HepG2 (cell line): ENCODE measurements at regions not wholly inside any gene's neighbourhood (a gene's known extent, or its start where the extent isn't known, plus 50 kb on each side); places are given as distances from the start of the nearest gene placed in this dataset.

Experiments
- ATAC-seq: fragments of 200-7000 bp; cut with Tn5 transposase; 3 replicates; pipeline ENCODE4 v1.9.1; 2020; ENCODE audit warnings: mild to moderate bottlenecking, moderate library complexity
- BruUV-seq: library from RNA; stranded (reverse); fragments of 400-500 nt; replicated peaks from 2 replicates; lab custom pipeline; 2021; lab: Mats Ljungman, UMichigan
- CTCF ChIA-PET: fragments of 300-600 bp; formaldehyde crosslinking; extraction: SDS; loops from one replicate; lab custom pipeline; 2021; ENCODE audit warnings: low total read pairs, inconsistent platforms, low intra/inter-chr PET ratio; lab: Yijun Ruan, JAX
- POLR2A ChIA-PET: fragments of 350-600 bp; sonication (Branson Sonifier 250); formaldehyde crosslinking; loops from one replicate; lab custom pipeline; 2020; ENCODE audit warnings: antibody characterized with exemption, inconsistent platforms; lab: Yijun Ruan, JAX
- DNase-seq: peaks from one replicate; pipeline ENCODE4 v3.0.0-alpha.2; 2015; ENCODE audit warnings: low spot score
- FAIRE-seq: peaks from 3 replicates; lab custom pipeline; 2011; peaks lifted over from hg19 to GRCh38; lab: Jason Lieb, UNC
- H2AFZ ChIP-seq: one replicate; pipeline ENCODE4 v1.6.1; 2011; ENCODE audit warnings: low read length, inconsistent platforms
- H3K27ac ChIP-seq: fragments of 300-600 bp; 3 replicates; pipeline ENCODE4 v1.8.0; 2011; ENCODE audit warnings: mixed run types, mild to moderate bottlenecking, mixed read lengths, low read length, inconsistent platforms; ENCODE audit not compliant: insufficient read depth; ENCODE audit errors: extremely low read length
- H3K27me3 ChIP-seq, 2 experiments: fragments of 200-600 bp in 1 of 2; 2 replicates in 1 of 2; 3 replicates in 1 of 2; pipeline versions ENCODE4 v1.6.0 to v1.8.0; 2011; ENCODE audit warnings: low read length in 2 of 2, mild to moderate bottlenecking in 2 of 2, moderate library complexity in 2 of 2, inconsistent platforms in 1 of 2; ENCODE audit not compliant: insufficient read depth in 2 of 2, control insufficient read depth in 1 of 2
- H3K36me3 ChIP-seq, 2 experiments: fragments of 200-600 bp in 1 of 2; replicated peaks in 1 of 2; 2 replicates in 1 of 2; 3 replicates in 1 of 2; pipeline versions ENCODE4 v1.5.1 to v1.8.0; 2011; ENCODE audit warnings: low read length in 2 of 2, inconsistent platforms in 1 of 2; ENCODE audit not compliant: insufficient read depth in 2 of 2, control insufficient read depth in 1 of 2
- H3K4me1 ChIP-seq: 2 replicates; pipeline ENCODE4 v1.5.1; 2012; ENCODE audit warnings: low read length, inconsistent platforms; ENCODE audit not compliant: insufficient read depth
- H3K4me2 ChIP-seq: 2 replicates; pipeline ENCODE4 v1.6.0; 2011; ENCODE audit warnings: low read depth, low read length, inconsistent platforms
- H3K4me3 ChIP-seq, 3 experiments: fragments of 200-600 bp in 1 of 3; sonication (generic), shearing (Covaris generic) in 1 of 3; replicated peaks in 1 of 3; 2 replicates each; pipeline ENCODE4 v1.5.1; 2011 to 2016; ENCODE audit warnings: low read length in 3 of 3, inconsistent platforms in 2 of 3, low read depth in 2 of 3, mild to moderate bottlenecking in 2 of 3, control low read depth in 1 of 3, mixed read lengths in 1 of 3; ENCODE audit not compliant: insufficient read depth in 1 of 3
- H3K79me2 ChIP-seq: one replicate; pipeline ENCODE4 v1.6.1; 2011; ENCODE audit warnings: low read length, inconsistent platforms; ENCODE audit not compliant: insufficient read depth
- H3K9ac ChIP-seq: 2 replicates; pipeline ENCODE4 v1.6.0; 2011; ENCODE audit warnings: mild to moderate bottlenecking, low read depth, low read length, inconsistent platforms; ENCODE audit not compliant: insufficient read depth
- H3K9me3 ChIP-seq: 2 replicates; pipeline ENCODE4 v1.5.1; 2012; ENCODE audit warnings: mild to moderate bottlenecking, low read length
- H4K20me1 ChIP-seq: 2 replicates; pipeline ENCODE4 v1.6.0; 2011; ENCODE audit warnings: inconsistent platforms, mild to moderate bottlenecking, low read length, moderate library complexity; ENCODE audit not compliant: insufficient read depth
- ETV5 ChIP-seq: IDR thresholded peaks from 2 replicates; pipeline ENCODE4 v1.6.1; 2018; ENCODE audit warnings: missing biosample characterization, missing genetic modification reagents, inconsistent platforms, borderline replicate concordance
- GABPA ChIP-seq, 2 experiments: IDR thresholded peaks; 2 replicates each; pipeline ENCODE4 v1.6.1; 2011 to 2016; ENCODE audit warnings: low read depth in 2 of 2, low read length in 1 of 2, missing biosample characterization in 1 of 2, missing genetic modification characterization in 1 of 2
- SIN3A ChIP-seq: IDR thresholded peaks from 2 replicates; pipeline ENCODE4 v1.6.1; 2011; ENCODE audit warnings: low read depth, mild to moderate bottlenecking, control low read depth, low read length, borderline replicate concordance
- SSRP1 ChIP-seq: IDR thresholded peaks from 2 replicates; pipeline ENCODE4 v1.6.1; 2016; ENCODE audit warnings: control low read depth
- TCF7L2 ChIP-seq: IDR thresholded peaks from 2 replicates; pipeline ENCODE4 v1.6.1; 2011; ENCODE audit warnings: mild to moderate bottlenecking, low read depth, low read length, moderate library complexity
- TEAD2 ChIP-seq: sonication (generic); formaldehyde crosslinking; IDR thresholded peaks from 2 replicates; pipeline ENCODE4 v1.9.0; 2021; ENCODE audit warnings: missing genetic modification reagents
- TEAD3 ChIP-seq: optimal IDR thresholded peaks from 2 replicates; pipeline ENCODE3; 2016; ENCODE audit warnings: borderline replicate concordance
- WIZ ChIP-seq: sonication (generic); formaldehyde crosslinking; IDR thresholded peaks from 2 replicates; pipeline ENCODE4 v1.5.1; 2020; ENCODE audit warnings: mild to moderate bottlenecking, missing genetic modification reagents
- ZBTB42 ChIP-seq: sonication (generic); formaldehyde crosslinking; IDR thresholded peaks from 2 replicates; pipeline ENCODE4 v1.5.0; 2020; ENCODE audit warnings: mild to moderate bottlenecking, missing genetic modification reagents
- ZBTB7B ChIP-seq: sonication (generic); formaldehyde crosslinking; IDR thresholded peaks from 2 replicates; pipeline ENCODE4 v1.4.0; 2020; ENCODE audit warnings: missing genetic modification reagents
- ZMAT3 ChIP-seq: sonication (generic); formaldehyde crosslinking; conservative IDR thresholded peaks from 2 replicates; pipeline ENCODE4 v1.7.0; 2021; ENCODE audit warnings: missing genetic modification reagents
- ZNF607 ChIP-seq: sonication (generic); formaldehyde crosslinking; IDR thresholded peaks from 2 replicates; pipeline ENCODE4 v1.5.1; 2020; ENCODE audit warnings: missing genetic modification reagents, mild to moderate bottlenecking, borderline replicate concordance
- WGBS: methylation state at CpG from one replicate; pipeline ENCODE4 v1.1.6; 2017; ENCODE audit warnings: low lambda C conversion rate; 5-methylcytosine and 5-hydroxymethylcytosine counted together
- in situ Hi-C: cut with HindIII; loops from 2 replicates; pipeline ENCODE4 v1.10.0; 2017; ENCODE audit warnings: low pct_unique_long_range_greater_than_20kb; ENCODE audit not compliant: extremely low pct_ligation_motif_present
- intact Hi-C: fragments of 100-400 bp; cut with micrococcal nuclease; formaldehyde crosslinking; loops from one replicate; pipeline ENCODE4 v1.10.0; 2022; ENCODE audit not compliant: unreplicated experiment
- TF ChIP-seq, protein P1 (sequence below): sonication (generic); formaldehyde crosslinking; IDR thresholded peaks from 2 replicates; pipeline ENCODE4 v1.4.0; 2020; ENCODE audit warnings: mild to moderate bottlenecking, missing genetic modification reagents, borderline replicate concordance
- TF ChIP-seq, protein P2 (sequence below): sonication (generic); formaldehyde crosslinking; IDR thresholded peaks from 2 replicates; pipeline ENCODE4 v1.4.0; 2020; ENCODE audit warnings: mild to moderate bottlenecking, low read depth, missing genetic modification reagents
- TF ChIP-seq, protein P3 (sequence below): sonication (generic); formaldehyde crosslinking; IDR thresholded peaks from 2 replicates; pipeline ENCODE4 v1.4.0; 2020; ENCODE audit warnings: missing genetic modification reagents, mild to moderate bottlenecking, borderline replicate concordance
- TF ChIP-seq, protein P4 (sequence below): sonication (generic); formaldehyde crosslinking; IDR thresholded peaks from 2 replicates; pipeline ENCODE4 v1.5.0; 2020; ENCODE audit warnings: mild to moderate bottlenecking, missing genetic modification reagents
- TF ChIP-seq, protein P5 (sequence below): IDR thresholded peaks from 2 replicates; pipeline ENCODE4 v1.6.1; 2016; ENCODE audit warnings: missing compliant biosample characterization, missing genetic modification reagents, borderline replicate concordance

DNA sequence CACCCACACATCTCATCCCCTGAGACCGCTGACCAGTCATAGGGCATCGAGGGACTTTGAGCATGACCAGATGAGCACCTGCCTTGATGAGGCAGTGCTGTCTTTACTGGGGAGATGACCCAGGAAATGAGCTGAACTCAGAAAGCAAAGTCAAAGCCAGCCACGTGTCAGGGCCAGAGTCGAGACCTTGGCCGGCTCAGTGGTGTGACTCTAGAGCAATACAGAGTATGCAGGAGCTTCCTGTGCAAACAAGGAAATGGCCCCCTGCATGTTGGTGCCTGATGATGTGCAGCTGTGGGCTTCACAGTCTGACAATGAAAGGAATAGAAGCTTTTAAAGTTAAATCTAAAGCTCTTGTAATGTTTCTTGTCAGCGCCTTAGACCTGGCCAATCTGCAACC is 332.9 kb downstream of the PCNX1 start:
- 41% methylated on average over 6 of the region's 6 CpGs for WGBS
- ChIA-PET CTCF (no interaction called here), POLR2A (no interaction called here)
- Histone ChIP-seq H3K9ac (no peak overlapping the region), H3K36me3 (no peaks in the 10 kb centered on the region), H3K4me3 (no peak overlapping the region), H4K20me1 (no peaks in the 10 kb centered on the region), H3K9me3 (no peaks in the 10 kb centered on the region), H3K27ac (no peak overlapping the region), H3K4me2 (peak overlapping the region; percentile 24; the same call in 1 of the 2 replicates), H3K27me3 (peaks cover 0 to 4% of the 10 kb centered on the region in 2 experiments; a peak in 1 of 5 replicates), H2AFZ (no peak overlapping the region), H3K4me1 (peaks cover 12% of the 10 kb centered on the region), H3K79me2 (no peaks in the 10 kb centered on the region)
- no TSS peak for BruUV-seq
- intact Hi-C loops (no loop called here), in situ Hi-C loops (no loop called here)
- ATAC-seq (peak; percentile 73), DNase-seq (peak; percentile 11), FAIRE-seq (no peak)
- TF ChIP-seq SIN3A (no peak), GABPA (IDR thresholded peaks at IDR 0.05; ENCODE audit: low read depth, low read length) (no peak), GABPA (CRISPR knock-in tag; IDR thresholded peaks at IDR 0.05; ENCODE audit: low read depth) (peak; percentile 59), ETV5 (CRISPR knock-in tag) (peak; percentile 33; the same call in 1 of the 2 replicates), TEAD3 (peak; percentile 29), ZBTB42 (CRISPR knock-in tag) (no peak), TEAD2 (CRISPR knock-in tag) (no peak), SSRP1 (CRISPR knock-in tag) (no peak), TCF7L2 (no peak), ZBTB7B (CRISPR knock-in tag) (no peak), ZNF607 (CRISPR knock-in tag) (peak; percentile 64; the same call in 1 of the 2 replicates), WIZ (CRISPR knock-in tag) (no peak), ZMAT3 (no peak)
- TF ChIP-seq, protein P1, sequence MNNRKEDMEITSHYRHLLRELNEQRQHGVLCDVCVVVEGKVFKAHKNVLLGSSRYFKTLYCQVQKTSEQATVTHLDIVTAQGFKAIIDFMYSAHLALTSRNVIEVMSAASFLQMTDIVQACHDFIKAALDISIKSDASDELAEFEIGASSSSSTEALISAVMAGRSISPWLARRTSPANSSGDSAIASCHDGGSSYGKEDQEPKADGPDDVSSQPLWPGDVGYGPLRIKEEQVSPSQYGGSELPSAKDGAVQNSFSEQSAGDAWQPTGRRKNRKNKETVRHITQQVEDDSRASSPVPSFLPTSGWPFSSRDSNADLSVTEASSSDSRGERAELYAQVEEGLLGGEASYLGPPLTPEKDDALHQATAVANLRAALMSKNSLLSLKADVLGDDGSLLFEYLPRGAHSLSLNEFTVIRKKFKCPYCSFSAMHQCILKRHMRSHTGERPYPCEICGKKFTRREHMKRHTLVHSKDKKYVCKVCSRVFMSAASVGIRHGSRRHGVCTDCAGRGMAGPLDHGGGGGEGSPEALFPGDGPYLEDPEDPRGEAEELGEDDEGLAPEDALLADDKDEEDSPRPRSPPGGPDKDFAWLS (CRISPR knock-in tag), result no peak
- TF ChIP-seq, protein P2, sequence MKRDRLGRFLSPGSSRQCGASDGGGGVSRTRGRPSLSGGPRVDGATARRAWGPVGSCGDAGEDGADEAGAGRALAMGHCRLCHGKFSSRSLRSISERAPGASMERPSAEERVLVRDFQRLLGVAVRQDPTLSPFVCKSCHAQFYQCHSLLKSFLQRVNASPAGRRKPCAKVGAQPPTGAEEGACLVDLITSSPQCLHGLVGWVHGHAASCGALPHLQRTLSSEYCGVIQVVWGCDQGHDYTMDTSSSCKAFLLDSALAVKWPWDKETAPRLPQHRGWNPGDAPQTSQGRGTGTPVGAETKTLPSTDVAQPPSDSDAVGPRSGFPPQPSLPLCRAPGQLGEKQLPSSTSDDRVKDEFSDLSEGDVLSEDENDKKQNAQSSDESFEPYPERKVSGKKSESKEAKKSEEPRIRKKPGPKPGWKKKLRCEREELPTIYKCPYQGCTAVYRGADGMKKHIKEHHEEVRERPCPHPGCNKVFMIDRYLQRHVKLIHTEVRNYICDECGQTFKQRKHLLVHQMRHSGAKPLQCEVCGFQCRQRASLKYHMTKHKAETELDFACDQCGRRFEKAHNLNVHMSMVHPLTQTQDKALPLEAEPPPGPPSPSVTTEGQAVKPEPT (CRISPR knock-in tag), result no peak
- TF ChIP-seq, protein P3, sequence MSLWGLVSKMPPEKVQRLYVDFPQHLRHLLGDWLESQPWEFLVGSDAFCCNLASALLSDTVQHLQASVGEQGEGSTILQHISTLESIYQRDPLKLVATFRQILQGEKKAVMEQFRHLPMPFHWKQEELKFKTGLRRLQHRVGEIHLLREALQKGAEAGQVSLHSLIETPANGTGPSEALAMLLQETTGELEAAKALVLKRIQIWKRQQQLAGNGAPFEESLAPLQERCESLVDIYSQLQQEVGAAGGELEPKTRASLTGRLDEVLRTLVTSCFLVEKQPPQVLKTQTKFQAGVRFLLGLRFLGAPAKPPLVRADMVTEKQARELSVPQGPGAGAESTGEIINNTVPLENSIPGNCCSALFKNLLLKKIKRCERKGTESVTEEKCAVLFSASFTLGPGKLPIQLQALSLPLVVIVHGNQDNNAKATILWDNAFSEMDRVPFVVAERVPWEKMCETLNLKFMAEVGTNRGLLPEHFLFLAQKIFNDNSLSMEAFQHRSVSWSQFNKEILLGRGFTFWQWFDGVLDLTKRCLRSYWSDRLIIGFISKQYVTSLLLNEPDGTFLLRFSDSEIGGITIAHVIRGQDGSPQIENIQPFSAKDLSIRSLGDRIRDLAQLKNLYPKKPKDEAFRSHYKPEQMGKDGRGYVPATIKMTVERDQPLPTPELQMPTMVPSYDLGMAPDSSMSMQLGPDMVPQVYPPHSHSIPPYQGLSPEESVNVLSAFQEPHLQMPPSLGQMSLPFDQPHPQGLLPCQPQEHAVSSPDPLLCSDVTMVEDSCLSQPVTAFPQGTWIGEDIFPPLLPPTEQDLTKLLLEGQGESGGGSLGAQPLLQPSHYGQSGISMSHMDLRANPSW, result no peak
- TF ChIP-seq, protein P4, sequence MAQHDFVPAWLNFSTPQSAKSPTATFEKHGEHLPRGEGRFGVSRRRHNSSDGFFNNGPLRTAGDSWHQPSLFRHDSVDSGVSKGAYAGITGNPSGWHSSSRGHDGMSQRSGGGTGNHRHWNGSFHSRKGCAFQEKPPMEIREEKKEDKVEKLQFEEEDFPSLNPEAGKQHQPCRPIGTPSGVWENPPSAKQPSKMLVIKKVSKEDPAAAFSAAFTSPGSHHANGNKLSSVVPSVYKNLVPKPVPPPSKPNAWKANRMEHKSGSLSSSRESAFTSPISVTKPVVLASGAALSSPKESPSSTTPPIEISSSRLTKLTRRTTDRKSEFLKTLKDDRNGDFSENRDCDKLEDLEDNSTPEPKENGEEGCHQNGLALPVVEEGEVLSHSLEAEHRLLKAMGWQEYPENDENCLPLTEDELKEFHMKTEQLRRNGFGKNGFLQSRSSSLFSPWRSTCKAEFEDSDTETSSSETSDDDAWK (CRISPR knock-in tag), result no peak
- TF ChIP-seq, protein P5, sequence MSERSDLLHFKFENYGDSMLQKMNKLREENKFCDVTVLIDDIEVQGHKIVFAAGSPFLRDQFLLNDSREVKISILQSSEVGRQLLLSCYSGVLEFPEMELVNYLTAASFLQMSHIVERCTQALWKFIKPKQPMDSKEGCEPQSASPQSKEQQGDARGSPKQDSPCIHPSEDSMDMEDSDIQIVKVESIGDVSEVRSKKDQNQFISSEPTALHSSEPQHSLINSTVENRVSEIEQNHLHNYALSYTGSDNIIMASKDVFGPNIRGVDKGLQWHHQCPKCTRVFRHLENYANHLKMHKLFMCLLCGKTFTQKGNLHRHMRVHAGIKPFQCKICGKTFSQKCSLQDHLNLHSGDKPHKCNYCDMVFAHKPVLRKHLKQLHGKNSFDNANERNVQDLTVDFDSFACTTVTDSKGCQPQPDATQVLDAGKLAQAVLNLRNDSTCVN (CRISPR knock-in tag), result peak; percentile 98
